IPS-15b (cell line): ENCODE measurements at regions not wholly inside any gene's neighbourhood (a gene's known extent, or its start where the extent isn't known, plus 50 kb on each side); places are given as distances from the start of the nearest gene placed in this dataset.

ENCODE experiments used
- H3K27me3 ChIP-seq: one replicate; pipeline ENCODE4 v1.6.1; 2013; ENCODE audit warnings: low read length; ENCODE audit not compliant: control insufficient read depth, insufficient read depth
- H3K36me3 ChIP-seq: one replicate; pipeline ENCODE4 v1.6.1; 2013; ENCODE audit warnings: low read length; ENCODE audit not compliant: control insufficient read depth, insufficient read depth
- H3K4me1 ChIP-seq: one replicate; pipeline ENCODE4 v1.6.1; 2013; ENCODE audit warnings: mild to moderate bottlenecking, low read length; ENCODE audit not compliant: control insufficient read depth, insufficient read depth
- H3K4me3 ChIP-seq: one replicate; pipeline ENCODE4 v1.5.1; 2013; ENCODE audit warnings: low read depth, low read length
- H3K9ac ChIP-seq: one replicate; pipeline ENCODE4 v1.6.1; 2013; ENCODE audit warnings: low read depth, mild to moderate bottlenecking, low read length
- H3K9me3 ChIP-seq: one replicate; pipeline ENCODE4 v1.6.1; 2013; ENCODE audit warnings: mild to moderate bottlenecking, low read length; ENCODE audit not compliant: control insufficient read depth, insufficient read depth

GRCh38 chr7:85774986-85775385 is 588.1 kb upstream of the SEMA3D start:
- Histone ChIP-seq H3K9ac (no peak overlapping the region), H3K27me3 (peaks cover 9% of the 10 kb centered on the region), H3K36me3 (no peaks in the 10 kb centered on the region), H3K9me3 (no peaks in the 10 kb centered on the region), H3K4me1 (no peaks in the 10 kb centered on the region), H3K4me3 (no peak overlapping the region)

DNA sequence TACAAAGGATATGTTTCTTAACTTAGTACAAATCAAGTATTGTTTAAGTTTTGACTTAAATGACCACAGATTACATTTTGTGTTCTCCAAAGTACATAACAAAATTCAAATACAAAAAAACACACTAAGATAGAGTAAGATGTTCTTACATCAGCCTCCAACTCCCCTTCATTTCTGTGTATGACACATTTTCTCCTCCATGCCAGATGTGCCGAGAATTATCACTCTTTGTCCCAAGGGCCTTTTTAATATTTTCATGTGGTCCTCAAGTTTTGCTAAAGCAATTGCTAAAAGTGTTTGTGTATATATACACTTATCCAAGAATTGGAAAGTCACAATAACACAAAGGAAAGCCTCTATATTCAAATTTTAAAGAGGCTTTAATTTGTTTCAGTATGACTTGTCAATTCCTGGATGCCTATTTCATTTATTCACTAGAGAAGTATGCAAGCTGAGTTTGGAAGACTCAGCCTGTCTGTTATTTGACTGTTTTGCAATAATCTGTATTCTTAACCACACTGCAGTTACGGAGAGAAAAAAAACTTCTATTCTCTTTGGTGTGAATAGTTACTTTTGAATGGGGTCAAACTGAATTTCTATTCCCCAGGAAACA is 586.4 kb upstream of the SEMA3D start:
- no peaks in the 10 kb centered on the region for H3K9me3 ChIP-seq
- peaks cover 25% of the 10 kb centered on the region for H3K27me3 ChIP-seq
- no peak overlapping the region for H3K4me3 ChIP-seq
- no peaks in the 10 kb centered on the region for H3K36me3 ChIP-seq
- H3K4me1 ChIP-seq, result no peaks in the 10 kb centered on the region
- no peak overlapping the region for H3K9ac ChIP-seq

GRCh38 chr7:85771516-85771915 is 584.7 kb upstream of the SEMA3D start:
- Histone ChIP-seq H3K27me3 (peaks cover 42% of the 10 kb centered on the region), H3K9me3 (no peaks in the 10 kb centered on the region)

GRCh38 chr7:85770332-85770731 is 583.5 kb upstream of the SEMA3D start:
- H3K4me3 ChIP-seq, result no peak overlapping the region
- peaks cover 53% of the 10 kb centered on the region for H3K27me3 ChIP-seq
- no peaks in the 10 kb centered on the region for H3K4me1 ChIP-seq
- no peak overlapping the region for H3K9ac ChIP-seq
- H3K9me3 ChIP-seq, result no peaks in the 10 kb centered on the region
- H3K36me3 ChIP-seq, result no peaks in the 10 kb centered on the region

More at GRCh38 chr7:85771516-85771915, 584.7 kb upstream of the SEMA3D start:
- Histone ChIP-seq H3K4me1 (no peaks in the 10 kb centered on the region), H3K36me3 (no peaks in the 10 kb centered on the region), H3K9ac (no peak overlapping the region), H3K4me3 (no peak overlapping the region)

- Histone ChIP-seq H3K4me1 (no peaks in the 10 kb centered on the region), H3K9me3 (no peaks in the 10 kb centered on the region), H3K36me3 (no peaks in the 10 kb centered on the region), H3K4me3 (no peak overlapping the region), H3K9ac (no peak overlapping the region), H3K27me3 (peaks cover 96% of the 10 kb centered on the region)
Measured at GRCh38 chr7:85765698-85766298, 578.9 kb upstream of the SEMA3D start.

DNA sequence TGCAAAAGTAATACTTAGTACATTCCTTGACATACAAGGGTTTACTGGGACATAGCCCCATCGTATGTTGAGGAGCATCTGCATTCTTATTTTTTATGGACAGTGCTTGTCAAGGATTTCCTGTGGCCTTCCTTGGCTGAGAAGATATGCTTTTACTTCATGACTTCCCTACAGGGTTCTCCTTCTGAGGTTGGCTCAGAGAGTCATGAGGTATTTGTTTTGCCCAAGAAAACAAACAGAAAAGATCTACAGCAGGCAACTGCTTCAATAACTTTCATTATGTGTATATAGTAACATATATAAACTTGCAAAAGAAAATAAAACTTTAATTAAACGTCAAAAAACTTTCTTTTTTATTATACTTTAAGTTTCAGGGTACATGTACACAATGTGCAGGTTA is 577.2 kb upstream of the SEMA3D start:
- no peak overlapping the region for H3K9ac ChIP-seq
- H3K9me3 ChIP-seq, result no peaks in the 10 kb centered on the region
- peaks cover 94% of the 10 kb centered on the region for H3K27me3 ChIP-seq
- H3K4me1 ChIP-seq, result no peaks in the 10 kb centered on the region
- H3K4me3 ChIP-seq, result no peak overlapping the region
- H3K36me3 ChIP-seq, result no peaks in the 10 kb centered on the region

DNA sequence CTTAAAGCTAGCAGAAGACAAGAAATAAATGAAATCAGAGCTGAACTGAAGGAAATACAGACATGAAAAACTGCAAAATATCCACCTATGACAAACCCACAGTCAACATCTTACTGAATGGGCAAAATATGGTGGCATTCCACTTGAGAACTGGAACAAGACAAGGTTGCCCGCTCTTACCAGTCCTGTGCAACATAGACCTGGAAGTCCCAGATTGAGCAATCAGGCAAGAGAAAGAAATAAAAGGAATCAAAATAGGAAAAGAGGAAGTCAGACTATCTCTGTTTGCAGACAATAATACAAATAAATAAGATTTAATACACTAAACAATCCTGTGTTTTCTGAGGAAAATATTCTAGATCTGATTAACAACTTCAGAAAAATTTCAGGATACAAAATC is 570.5 kb upstream of the SEMA3D start:
- H3K27me3 ChIP-seq, result peaks cover 39% of the 10 kb centered on the region
- H3K9me3 ChIP-seq, result no peaks in the 10 kb centered on the region
- no peaks in the 10 kb centered on the region for H3K36me3 ChIP-seq
- no peaks in the 10 kb centered on the region for H3K4me1 ChIP-seq
- no peak overlapping the region for H3K9ac ChIP-seq
- H3K4me3 ChIP-seq, result no peak overlapping the region

- Histone ChIP-seq H3K27me3 (peaks cover 6% of the 10 kb centered on the region), H3K9ac (no peak overlapping the region)
Measured at GRCh38 chr7:85750454-85750949, 563.6 kb upstream of the SEMA3D start.

GRCh38 chr7:85749696-85750453 is 563.0 kb upstream of the SEMA3D start:
- peaks cover 13% of the 10 kb centered on the region for H3K9me3 ChIP-seq

More at GRCh38 chr7:85750454-85750949, 563.6 kb upstream of the SEMA3D start:
- H3K4me3 ChIP-seq, result peak overlapping the region; percentile 5
- H3K4me1 ChIP-seq, result no peaks in the 10 kb centered on the region
- H3K9me3 ChIP-seq, result peaks cover 7% of the 10 kb centered on the region
- no peaks in the 10 kb centered on the region for H3K36me3 ChIP-seq

DNA sequence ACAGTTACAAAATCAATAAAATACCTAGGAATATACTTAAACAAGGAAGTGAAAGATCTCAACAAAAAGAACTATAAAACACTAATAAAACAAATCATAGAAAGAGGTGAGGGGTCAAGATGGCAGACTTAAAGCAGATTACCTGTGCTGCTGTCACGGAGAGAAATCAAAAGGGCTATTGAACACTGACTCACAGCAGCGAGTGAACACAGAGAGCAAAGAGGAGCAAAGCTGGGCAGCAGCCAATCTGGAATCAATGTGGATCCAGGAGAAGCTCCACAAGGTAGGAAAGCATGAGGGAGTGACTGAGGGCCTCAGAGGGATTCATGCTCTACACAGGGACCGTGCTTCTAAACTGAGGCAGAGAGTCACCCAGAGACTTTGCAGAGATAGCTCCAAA is 562.0 kb upstream of the SEMA3D start:
- no peak overlapping the region for H3K9ac ChIP-seq
- H3K36me3 ChIP-seq, result no peaks in the 10 kb centered on the region
- H3K4me1 ChIP-seq, result no peaks in the 10 kb centered on the region
- no peak overlapping the region for H3K4me3 ChIP-seq
- H3K9me3 ChIP-seq, result peaks cover 13% of the 10 kb centered on the region
- peaks cover 6% of the 10 kb centered on the region for H3K27me3 ChIP-seq

More at GRCh38 chr7:85749696-85750453, 563.0 kb upstream of the SEMA3D start:
- Histone ChIP-seq H3K4me3 (peak overlapping the region; percentile 5), H3K9ac (no peak overlapping the region), H3K4me1 (no peaks in the 10 kb centered on the region), H3K27me3 (peaks cover 6% of the 10 kb centered on the region), H3K36me3 (no peaks in the 10 kb centered on the region)

GRCh38 chr7:85737426-85737825 is 550.6 kb upstream of the SEMA3D start:
- Histone ChIP-seq H3K4me3 (no peak overlapping the region), H3K27me3 (no peaks in the 10 kb centered on the region), H3K36me3 (no peaks in the 10 kb centered on the region), H3K9me3 (peaks cover 4% of the 10 kb centered on the region), H3K9ac (no peak overlapping the region), H3K4me1 (no peaks in the 10 kb centered on the region)

GRCh38 chr7:85736085-85736484 is 549.2 kb upstream of the SEMA3D start:
- Histone ChIP-seq H3K4me3 (no peak overlapping the region), H3K27me3 (no peaks in the 10 kb centered on the region), H3K4me1 (no peaks in the 10 kb centered on the region), H3K36me3 (no peaks in the 10 kb centered on the region), H3K9me3 (peaks cover 4% of the 10 kb centered on the region), H3K9ac (no peak overlapping the region)
